Esophagus muscularis mucosa (tissue), 4 donors: ENCODE measurements at regions not wholly inside any gene's neighbourhood (a gene's known extent, or its start where the extent isn't known, plus 50 kb on each side); places are given as distances from the start of the nearest gene placed in this dataset.
"Not testable (repeated sequence)": the region's sequence is repeated elsewhere in the genome, so short reads cannot be mapped to it uniquely, and the experiment has no call there.

Experiments used
- DNase-seq: peaks from one replicate; pipeline ENCODE4 v3.0.0-alpha.2; 2017; ENCODE audit errors: extremely low spot score
- H3K27ac ChIP-seq, 4 donors: fragments of 200-600 bp; sonication (generic); replicated peaks in 1 of 4; 1 replicate in 3 of 4; 2 replicates in 1 of 4; pipeline ENCODE4 v1.5.1; 2016 to 2019; ENCODE audit warnings: mild to moderate bottlenecking in 1 of 4
- H3K27me3 ChIP-seq, 4 donors: fragments of 200-600 bp; sonication (generic); one replicate each; pipeline versions ENCODE4 v1.5.1 to v1.6.0; 2016 to 2019
- H3K36me3 ChIP-seq, 4 donors: fragments of 200-600 bp; sonication (generic); one replicate each; pipeline ENCODE4 v1.5.1; 2016 to 2019
- H3K4me1 ChIP-seq, 4 donors: fragments of 200-600 bp; sonication (generic); one replicate each; pipeline ENCODE4 v1.5.1; 2016 to 2019
- H3K4me3 ChIP-seq, 4 donors: fragments of 200-600 bp; sonication (generic); 1 replicate in 2 of 4; 2 replicates in 2 of 4; pipeline ENCODE4 v1.5.1; 2016 to 2019; ENCODE audit warnings: mild to moderate bottlenecking in 4 of 4, moderate library complexity in 1 of 4
- H3K9me3 ChIP-seq, 4 donors: fragments of 200-600 bp; sonication (generic); 1 replicate in 3 of 4; 2 replicates in 1 of 4; pipeline ENCODE4 v1.5.1; 2016 to 2019
- CTCF ChIP-seq, 3 experiments: fragments of 200-600 bp in 2 of 3; fragments of 450-650 bp in 1 of 3; sonication (generic) in 2 of 3; IDR thresholded peaks; one replicate each; pipeline ENCODE4 v1.5.1; 2017 to 2019; ENCODE audit warnings: antibody characterized with exemption in 3 of 3, mild to moderate bottlenecking in 2 of 3, moderate library complexity in 1 of 3
- EP300 ChIP-seq: sonication (generic); formaldehyde crosslinking; IDR thresholded peaks from one replicate; pipeline ENCODE4 v1.6.1; 2017; ENCODE audit warnings: antibody characterized with exemption
- POLR2A ChIP-seq: fragments of 450-650 bp; IDR thresholded peaks from one replicate; pipeline ENCODE4 v1.6.1; 2017; ENCODE audit warnings: antibody characterized with exemption, moderate library complexity, mild to moderate bottlenecking, low read depth
- POLR2AphosphoS5 ChIP-seq, 2 donors: sonication (generic); formaldehyde crosslinking; IDR thresholded peaks; one replicate each; pipeline ENCODE4 v1.6.1; 2017; ENCODE audit warnings: antibody characterized with exemption in 2 of 2
- WGBS: methylation state at CpG from one replicate; pipeline ENCODE4 v1.1.5; 2018; 5-methylcytosine and 5-hydroxymethylcytosine counted together
- intact Hi-C: fragments of 100-400 bp; cut with DNase I; formaldehyde crosslinking; loops from one replicate; pipeline ENCODE4 v1.15.1; 2023

- H3K9me3 ChIP-seq, intact Hi-C loops, H3K27ac ChIP-seq, H3K4me1 ChIP-seq, DNase-seq, H3K4me3 ChIP-seq, H3K36me3 ChIP-seq: not testable (repeated sequence)
- 83% methylated on average over 8 of the region's 19 CpGs for WGBS
- peaks cover 0 to 54% (median 3%) of the 10 kb centered on the region in 4 donors for H3K27me3 ChIP-seq
Measured at GRCh38 chr12:131206630-131207299, 253.1 kb downstream of the ADGRD1 start.

GRCh38 chr12:131207300-131207660 is 253.6 kb downstream of the ADGRD1 start:
- H3K4me1 ChIP-seq, DNase-seq, H3K4me3 ChIP-seq, H3K9me3 ChIP-seq, H3K36me3 ChIP-seq, intact Hi-C loops, H3K27ac ChIP-seq: not testable (repeated sequence)
- peaks cover 0 to 54% (median 3%) of the 10 kb centered on the region in 4 donors for H3K27me3 ChIP-seq
- 87% methylated on average over 3 of the region's 12 CpGs for WGBS

GRCh38 chr12:131207841-131208240 is 254.1 kb downstream of the ADGRD1 start:
- H3K4me1 ChIP-seq, H3K36me3 ChIP-seq, intact Hi-C loops, DNase-seq, H3K4me3 ChIP-seq, H3K27ac ChIP-seq, H3K9me3 ChIP-seq: not testable (repeated sequence)
- WGBS: no CpG with 5 or more reads among the region's 21 CpGs
- peaks cover 0 to 52% (median 3%) of the 10 kb centered on the region in 4 donors for H3K27me3 ChIP-seq

GRCh38 chr12:131208425-131208824 is 254.7 kb downstream of the ADGRD1 start:
- H3K27me3 ChIP-seq: peaks cover 0 to 48% (median 3%) of the 10 kb centered on the region in 4 donors
- intact Hi-C loops: no loop called here
- WGBS: no CpG with 5 or more reads among the region's 5 CpGs
- TF ChIP-seq CTCF (IDR thresholded peaks at IDR 0.05) (no peak), POLR2A (no peak), POLR2AphosphoS5 (IDR thresholded peaks at IDR 0.05) (no peak), EP300 (no peak)
- H3K27ac ChIP-seq: no peak overlapping the region
- no peaks in the 10 kb centered on the region for H3K9me3 ChIP-seq
- H3K4me3 ChIP-seq: no peak overlapping the region
- DNase-seq: no peak
- H3K36me3 ChIP-seq: no peaks in the 10 kb centered on the region
- H3K4me1 ChIP-seq: no peaks in the 10 kb centered on the region

- no peak overlapping the region for H3K27ac ChIP-seq
- WGBS: 91% methylated on average over 20 of the region's 21 CpGs
- peaks cover 0 to 40% (median 3%) of the 10 kb centered on the region in 4 donors for H3K27me3 ChIP-seq
- DNase-seq: no peak
- no peak for TF ChIP-seq POLR2A
- TF ChIP-seq CTCF (IDR thresholded peaks at IDR 0.05): no peak
- TF ChIP-seq EP300: no peak
- no peak for TF ChIP-seq POLR2AphosphoS5 (IDR thresholded peaks at IDR 0.05)
- H3K36me3 ChIP-seq: no peaks in the 10 kb centered on the region
- H3K9me3 ChIP-seq: peaks cover 0 to 5% (median 0%) of the 10 kb centered on the region in 4 donors
- H3K4me1 ChIP-seq: no peaks in the 10 kb centered on the region
- H3K4me3 ChIP-seq: no peak overlapping the region
- intact Hi-C loops: no loop called here
Measured at GRCh38 chr12:131209082-131210070, 255.7 kb downstream of the ADGRD1 start.

- WGBS: 83% methylated on average over 13 of the region's 13 CpGs
- no peak for DNase-seq
- H3K27ac ChIP-seq: no peak overlapping the region
Measured at GRCh38 chr12:131210506-131211339, 257.0 kb downstream of the ADGRD1 start.

More at GRCh38 chr12:131210506-131211339, 257.0 kb downstream of the ADGRD1 start:
- Histone ChIP-seq H3K4me1 (no peaks in the 10 kb centered on the region), H3K9me3 (peaks cover 0 to 5% (median 0%) of the 10 kb centered on the region in 4 donors), H3K36me3 (no peaks in the 10 kb centered on the region), H3K27me3 (peaks cover 0 to 33% (median 3%) of the 10 kb centered on the region in 4 donors), H3K4me3 (no peak overlapping the region)
- intact Hi-C loops: no loop called here
- TF ChIP-seq POLR2AphosphoS5 (IDR thresholded peaks at IDR 0.05) (no peak), EP300 (no peak), CTCF (IDR thresholded peaks at IDR 0.05) (no peak), POLR2A (no peak)
